ENCODE measurements at regions not wholly inside any gene's neighbourhood (a gene's known extent, or its start where the extent isn't known, plus 50 kb on each side); places are given as distances from the start of the nearest gene placed in this dataset.

DNA sequence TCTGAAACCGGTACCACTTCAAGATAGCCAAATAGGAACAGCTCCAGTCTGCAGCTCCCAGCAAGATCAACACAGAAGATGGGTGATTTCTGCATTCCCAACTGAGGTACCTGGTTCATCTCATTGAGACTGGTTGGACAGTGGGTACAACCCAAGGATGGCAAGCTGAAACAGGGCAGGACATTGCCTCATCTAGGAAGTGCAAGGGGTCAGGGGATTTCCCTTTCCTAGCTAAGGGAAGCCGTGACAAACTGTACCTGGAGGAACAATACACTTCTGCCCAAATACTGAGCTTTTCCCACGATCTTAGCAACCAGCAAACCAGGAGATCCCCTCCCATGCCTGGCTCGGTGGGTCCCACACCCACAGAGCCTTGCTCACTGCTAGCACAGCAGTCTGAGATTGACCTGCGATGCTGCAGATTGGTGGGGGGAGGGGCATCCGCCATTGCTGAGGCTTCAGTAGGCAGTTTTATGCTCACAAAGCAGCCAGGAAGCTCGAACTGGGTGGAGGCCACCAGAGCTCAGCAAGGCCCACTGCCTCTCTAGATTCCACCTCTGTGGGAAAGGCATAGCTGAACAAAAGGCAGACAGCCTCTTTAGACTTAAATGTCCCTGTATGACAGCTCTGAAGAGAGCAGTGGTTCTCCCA lies 59.9 kb upstream of the C11orf58 start:
- no peak overlapping the region for H2AFZ ChIP-seq (ENCODE audit: low read depth, low read length, poor library complexity, severe bottlenecking)
- CTCF ChIA-PET: no interaction called here
- POLR2A ChIA-PET: no interaction called here

More for the DNA sequence above, 59.9 kb upstream of the C11orf58 start:
- no peaks in the 10 kb centered on the region for H4K20me1 ChIP-seq (ENCODE audit: insufficient read depth)
- TF ChIP-seq POLR2A (IDR thresholded peaks at IDR 0.05; ENCODE audit: borderline replicate concordance, extremely low read depth, insufficient read depth, insufficient read length) (no peak), JUND (IDR thresholded peaks at IDR 0.05) (no peak), ZFX (IDR thresholded peaks at IDR 0.05) (no peak), YY1 (IDR thresholded peaks at IDR 0.05; ENCODE audit: extremely low read depth, insufficient replicate concordance, low read depth, low read length) (no peak), FOSL1 (IDR thresholded peaks at IDR 0.05; ENCODE audit: low read depth) (no peak), ZNF274 (IDR thresholded peaks at IDR 0.05; ENCODE audit: low read depth, low read length) (no peak), TCF7L2 (IDR thresholded peaks at IDR 0.05; ENCODE audit: borderline replicate concordance, extremely low read depth, insufficient read depth, insufficient read length) (no peak), SRF (IDR thresholded peaks at IDR 0.05; ENCODE audit: low read depth) (no peak), POLR2AphosphoS5 (IDR thresholded peaks at IDR 0.05; ENCODE audit: low read depth, low read length) (no peak), EZH2phosphoT487 (IDR thresholded peaks at IDR 0.05; ENCODE audit: borderline replicate concordance) (no peak), ELF1 (IDR thresholded peaks at IDR 0.05; ENCODE audit: borderline replicate concordance, low read depth) (no peak), CBX3 (IDR thresholded peaks at IDR 0.05; ENCODE audit: low read depth) (no peak), SIN3A (IDR thresholded peaks at IDR 0.05; ENCODE audit: low read depth) (no peak), EZH2 (IDR thresholded peaks at IDR 0.05) (no peak), RAD21 (IDR thresholded peaks at IDR 0.05; ENCODE audit: low read depth) (no peak), EGR1 (IDR thresholded peaks at IDR 0.05; ENCODE audit: low read depth) (no peak)
- TF ChIP-seq, protein P1, sequence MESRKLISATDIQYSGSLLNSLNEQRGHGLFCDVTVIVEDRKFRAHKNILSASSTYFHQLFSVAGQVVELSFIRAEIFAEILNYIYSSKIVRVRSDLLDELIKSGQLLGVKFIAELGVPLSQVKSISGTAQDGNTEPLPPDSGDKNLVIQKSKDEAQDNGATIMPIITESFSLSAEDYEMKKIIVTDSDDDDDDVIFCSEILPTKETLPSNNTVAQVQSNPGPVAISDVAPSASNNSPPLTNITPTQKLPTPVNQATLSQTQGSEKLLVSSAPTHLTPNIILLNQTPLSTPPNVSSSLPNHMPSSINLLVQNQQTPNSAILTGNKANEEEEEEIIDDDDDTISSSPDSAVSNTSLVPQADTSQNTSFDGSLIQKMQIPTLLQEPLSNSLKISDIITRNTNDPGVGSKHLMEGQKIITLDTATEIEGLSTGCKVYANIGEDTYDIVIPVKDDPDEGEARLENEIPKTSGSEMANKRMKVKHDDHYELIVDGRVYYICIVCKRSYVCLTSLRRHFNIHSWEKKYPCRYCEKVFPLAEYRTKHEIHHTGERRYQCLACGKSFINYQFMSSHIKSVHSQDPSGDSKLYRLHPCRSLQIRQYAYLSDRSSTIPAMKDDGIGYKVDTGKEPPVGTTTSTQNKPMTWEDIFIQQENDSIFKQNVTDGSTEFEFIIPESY (IDR thresholded peaks at IDR 0.05; ENCODE audit: extremely low read depth, insufficient replicate concordance, low read length): no peak
- TF ChIP-seq, protein P2, sequence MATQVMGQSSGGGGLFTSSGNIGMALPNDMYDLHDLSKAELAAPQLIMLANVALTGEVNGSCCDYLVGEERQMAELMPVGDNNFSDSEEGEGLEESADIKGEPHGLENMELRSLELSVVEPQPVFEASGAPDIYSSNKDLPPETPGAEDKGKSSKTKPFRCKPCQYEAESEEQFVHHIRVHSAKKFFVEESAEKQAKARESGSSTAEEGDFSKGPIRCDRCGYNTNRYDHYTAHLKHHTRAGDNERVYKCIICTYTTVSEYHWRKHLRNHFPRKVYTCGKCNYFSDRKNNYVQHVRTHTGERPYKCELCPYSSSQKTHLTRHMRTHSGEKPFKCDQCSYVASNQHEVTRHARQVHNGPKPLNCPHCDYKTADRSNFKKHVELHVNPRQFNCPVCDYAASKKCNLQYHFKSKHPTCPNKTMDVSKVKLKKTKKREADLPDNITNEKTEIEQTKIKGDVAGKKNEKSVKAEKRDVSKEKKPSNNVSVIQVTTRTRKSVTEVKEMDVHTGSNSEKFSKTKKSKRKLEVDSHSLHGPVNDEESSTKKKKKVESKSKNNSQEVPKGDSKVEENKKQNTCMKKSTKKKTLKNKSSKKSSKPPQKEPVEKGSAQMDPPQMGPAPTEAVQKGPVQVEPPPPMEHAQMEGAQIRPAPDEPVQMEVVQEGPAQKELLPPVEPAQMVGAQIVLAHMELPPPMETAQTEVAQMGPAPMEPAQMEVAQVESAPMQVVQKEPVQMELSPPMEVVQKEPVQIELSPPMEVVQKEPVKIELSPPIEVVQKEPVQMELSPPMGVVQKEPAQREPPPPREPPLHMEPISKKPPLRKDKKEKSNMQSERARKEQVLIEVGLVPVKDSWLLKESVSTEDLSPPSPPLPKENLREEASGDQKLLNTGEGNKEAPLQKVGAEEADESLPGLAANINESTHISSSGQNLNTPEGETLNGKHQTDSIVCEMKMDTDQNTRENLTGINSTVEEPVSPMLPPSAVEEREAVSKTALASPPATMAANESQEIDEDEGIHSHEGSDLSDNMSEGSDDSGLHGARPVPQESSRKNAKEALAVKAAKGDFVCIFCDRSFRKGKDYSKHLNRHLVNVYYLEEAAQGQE (IDR thresholded peaks at IDR 0.05; ENCODE audit: low read depth): no peak
- TF ChIP-seq, protein P3, sequence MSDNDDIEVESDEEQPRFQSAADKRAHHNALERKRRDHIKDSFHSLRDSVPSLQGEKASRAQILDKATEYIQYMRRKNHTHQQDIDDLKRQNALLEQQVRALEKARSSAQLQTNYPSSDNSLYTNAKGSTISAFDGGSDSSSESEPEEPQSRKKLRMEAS (IDR thresholded peaks at IDR 0.05): no peak
- H3K27ac ChIP-seq (ENCODE audit: low read depth, low read length): no peak overlapping the region
- DNase-seq (ENCODE audit: low read depth, low spot score) (no peak), ATAC-seq (no peak)
- no peaks in the 10 kb centered on the region for H3K4me1 ChIP-seq (ENCODE audit: control insufficient read depth in 1 of 2, insufficient read depth in 2 of 2, low read length in 2 of 2)
- H3K9ac ChIP-seq (ENCODE audit: low read length): no peak overlapping the region
- H3K9me2 ChIP-seq (ENCODE audit: insufficient read depth): no peaks in the 10 kb centered on the region
- H3K79me2 ChIP-seq (ENCODE audit: insufficient read depth, low read length): no peaks in the 10 kb centered on the region
- no peaks in the 10 kb centered on the region for H3K9me3 ChIP-seq (ENCODE audit: control insufficient read depth in 1 of 2, insufficient read depth in 1 of 2, low read depth in 1 of 2, low read length in 2 of 2)
- H3K4me2 ChIP-seq (ENCODE audit: low read length): no peak overlapping the region
- RAD21 ChIA-PET (ENCODE audit: low non-redundant PET in 1 of 2, low total read pairs in 2 of 2, uncharacterized antibody in 2 of 2, unreplicated experiment in 2 of 2): no interaction called here
- intact Hi-C loops (cut with micrococcal nuclease): no loop called here
- H3K36me3 ChIP-seq (ENCODE audit: control insufficient read depth in 1 of 2, insufficient read depth in 2 of 2, low read length in 2 of 2): no peaks in the 10 kb centered on the region
- H3K4me3 ChIP-seq (replicated peaks in 1 of 2; ENCODE audit: low read depth in 1 of 2, low read length in 2 of 2): no peak overlapping the region
- BruUV-seq (replicated peaks): no TSS peak
- H3K27me3 ChIP-seq (ENCODE audit: insufficient read depth, low read length): 0 out of 2 replicates have a peak, but pooled peaks cover 2% of the 10 kb centered on the region

Measured in HCT116 (cell line).